ENCODE measurements at regions not wholly inside any gene's neighbourhood (a gene's known extent, or its start where the extent isn't known, plus 50 kb on each side); places are given as distances from the start of the nearest gene placed in this dataset.
"Not testable (repeated sequence)": the region's sequence is repeated elsewhere in the genome, so short reads cannot be mapped to it uniquely, and the experiment has no call there.

DNA sequence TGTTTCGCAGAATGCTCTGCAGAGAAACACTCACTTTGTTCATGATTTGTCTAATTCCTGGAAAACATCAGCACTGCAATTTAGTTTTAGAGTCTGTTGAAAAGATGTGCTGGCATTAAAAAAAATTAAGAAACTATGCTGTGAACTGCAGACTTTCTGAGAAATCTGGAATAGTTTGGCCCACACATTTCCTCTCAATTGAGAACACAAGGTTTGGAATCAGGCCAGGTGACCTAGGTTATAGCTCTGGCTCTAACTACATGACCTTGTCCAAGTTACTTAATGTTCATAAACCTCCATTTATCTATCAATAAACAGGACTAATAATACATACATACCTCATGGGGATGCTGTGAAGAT lies 61.4 kb upstream of the ENPEP start:
- no peak for DNase-seq
- H3K36me3 Mint-ChIP-seq (ENCODE audit: insufficient read depth in 1 of 3, low read depth in 3 of 3), result peaks cover 4 to 33% (median 11%) of the 10 kb centered on the region in 3 experiments
- TF ChIP-seq, protein P1, sequence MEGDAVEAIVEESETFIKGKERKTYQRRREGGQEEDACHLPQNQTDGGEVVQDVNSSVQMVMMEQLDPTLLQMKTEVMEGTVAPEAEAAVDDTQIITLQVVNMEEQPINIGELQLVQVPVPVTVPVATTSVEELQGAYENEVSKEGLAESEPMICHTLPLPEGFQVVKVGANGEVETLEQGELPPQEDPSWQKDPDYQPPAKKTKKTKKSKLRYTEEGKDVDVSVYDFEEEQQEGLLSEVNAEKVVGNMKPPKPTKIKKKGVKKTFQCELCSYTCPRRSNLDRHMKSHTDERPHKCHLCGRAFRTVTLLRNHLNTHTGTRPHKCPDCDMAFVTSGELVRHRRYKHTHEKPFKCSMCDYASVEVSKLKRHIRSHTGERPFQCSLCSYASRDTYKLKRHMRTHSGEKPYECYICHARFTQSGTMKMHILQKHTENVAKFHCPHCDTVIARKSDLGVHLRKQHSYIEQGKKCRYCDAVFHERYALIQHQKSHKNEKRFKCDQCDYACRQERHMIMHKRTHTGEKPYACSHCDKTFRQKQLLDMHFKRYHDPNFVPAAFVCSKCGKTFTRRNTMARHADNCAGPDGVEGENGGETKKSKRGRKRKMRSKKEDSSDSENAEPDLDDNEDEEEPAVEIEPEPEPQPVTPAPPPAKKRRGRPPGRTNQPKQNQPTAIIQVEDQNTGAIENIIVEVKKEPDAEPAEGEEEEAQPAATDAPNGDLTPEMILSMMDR (conservative IDR thresholded peaks at IDR 0.05), result no peak
- Histone ChIP-seq H3K27ac (ENCODE audit: insufficient read length, low read depth, low read length) (no peak overlapping the region), H2BK15ac (ENCODE audit: low read depth, low read length) (no peak overlapping the region), H3K56ac (ENCODE audit: insufficient read length, low read depth, low read length) (no peak overlapping the region), H2AK5ac (ENCODE audit: insufficient read length, low read length) (no peak overlapping the region), H3K27me3 (ENCODE audit: insufficient read depth, low read length) (peaks cover 10% of the 10 kb centered on the region; the same call in 1 of the 2 replicates), H2BK5ac (ENCODE audit: insufficient read length, low read length) (no peak overlapping the region), H3K14ac (ENCODE audit: insufficient read depth, low read length) (no peak overlapping the region), H2BK12ac (ENCODE audit: insufficient read length, low read depth, low read length) (no peak overlapping the region), H3K18ac (ENCODE audit: insufficient read length, low read depth, low read length) (no peak overlapping the region), H3K9ac (ENCODE audit: extremely low read depth, insufficient read length, low read length) (no peak overlapping the region), H3K79me1 (ENCODE audit: insufficient read depth, low read depth, low read length, poor library complexity, severe bottlenecking) (no peaks in the 10 kb centered on the region), H4K5ac (ENCODE audit: insufficient read length, low read depth, low read length) (no peak overlapping the region), H3K4me2 (ENCODE audit: insufficient read depth, insufficient read length, low read length) (no peak overlapping the region), H2BK20ac (ENCODE audit: low read depth, low read length, poor library complexity, severe bottlenecking) (no peak overlapping the region), H3K9me3 (ENCODE audit: control insufficient read depth, low read depth, low read length) (no peaks in the 10 kb centered on the region), H3K4me1 (ENCODE audit: insufficient read depth, low read length) (no peaks in the 10 kb centered on the region), H3K4ac (ENCODE audit: low read depth, low read length) (no peak overlapping the region), H4K91ac (ENCODE audit: insufficient read length, low read depth, low read length) (no peak overlapping the region), H3T11ph (ENCODE audit: low read length) (no peak overlapping the region), H4K8ac (replicated peaks; ENCODE audit: insufficient read length, low read depth, low read length) (no peak overlapping the region), H2AFZ (ENCODE audit: low read length) (no peak overlapping the region), H4K20me1 (ENCODE audit: control insufficient read depth, insufficient read depth, insufficient read length) (no peaks in the 10 kb centered on the region), H3K23ac (ENCODE audit: insufficient read length, low read depth, low read length) (no peak overlapping the region), H2BK120ac (ENCODE audit: low read depth, low read length, poor library complexity, severe bottlenecking) (no peak overlapping the region), H3K23me2 (ENCODE audit: insufficient read length, low read depth, low read length, poor library complexity, severe bottlenecking) (peaks cover 5% of the 10 kb centered on the region), H3K79me2 (ENCODE audit: insufficient read depth, low read length) (no peaks in the 10 kb centered on the region)
- no peak overlapping the region for H3K4me3 Mint-ChIP-seq
- peaks cover 9 to 10% of the 10 kb centered on the region in 2 experiments for H3K9me3 Mint-ChIP-seq
- H3K27me3 Mint-ChIP-seq (ENCODE audit: low read depth), result peaks cover 52% of the 10 kb centered on the region
- H3K4me1 Mint-ChIP-seq, result peaks cover 21 to 25% of the 10 kb centered on the region in 2 experiments
- H3K27ac Mint-ChIP-seq, result no peak overlapping the region
- WGBS (ENCODE audit: extremely low coverage, insufficient read length, low lambda C conversion rate), result no CpG with 5 or more reads among the region's 1 CpG

DNA sequence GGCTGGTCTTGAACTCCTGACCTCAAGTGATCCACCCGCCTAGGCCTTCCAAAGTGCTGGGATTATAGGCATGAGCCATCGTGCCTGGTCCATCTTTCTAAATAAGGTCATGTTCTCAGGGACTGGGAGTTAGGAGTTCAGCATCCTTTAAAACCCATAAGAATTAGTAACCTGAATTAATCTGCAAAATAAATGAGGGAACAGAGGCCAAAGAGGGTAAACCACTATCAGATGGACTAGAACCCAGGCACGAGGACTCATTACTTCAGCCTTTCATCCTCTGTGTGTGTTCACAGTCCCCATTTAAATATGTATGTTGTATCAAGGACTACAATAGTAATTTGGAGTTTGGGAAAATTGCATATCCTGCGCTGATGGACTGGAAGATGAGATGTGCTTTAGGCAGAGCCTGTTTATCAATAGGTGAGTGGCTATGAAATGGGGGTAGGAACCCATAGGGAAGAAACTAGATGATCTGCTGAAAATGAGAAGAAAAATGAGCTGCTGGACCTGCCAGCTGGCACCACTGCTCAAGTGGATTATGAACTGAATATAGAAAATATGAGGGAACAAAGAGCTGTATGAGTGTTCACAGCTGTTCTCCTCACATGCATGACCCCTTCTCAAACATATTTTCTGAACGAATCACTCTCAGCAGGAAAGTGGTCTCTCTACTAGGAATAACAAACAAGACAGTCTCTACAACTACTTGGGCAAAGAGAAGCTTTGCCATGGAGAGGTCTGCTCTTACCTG lies 62.0 kb upstream of the ENPEP start:
- H2BK12ac ChIP-seq (ENCODE audit: insufficient read length, low read depth, low read length); H3K56ac ChIP-seq (ENCODE audit: insufficient read length, low read depth, low read length); H2AK5ac ChIP-seq (ENCODE audit: insufficient read length, low read length); H3K9ac ChIP-seq (ENCODE audit: extremely low read depth, insufficient read length, low read length); H3K4ac ChIP-seq (ENCODE audit: low read depth, low read length); H3K27ac ChIP-seq (ENCODE audit: insufficient read length, low read depth, low read length); H3T11ph ChIP-seq (ENCODE audit: low read length); H3K9me3 ChIP-seq (ENCODE audit: control insufficient read depth, low read depth, low read length); H3K79me1 ChIP-seq (ENCODE audit: insufficient read depth, low read depth, low read length, poor library complexity, severe bottlenecking); H2BK20ac ChIP-seq (ENCODE audit: low read depth, low read length, poor library complexity, severe bottlenecking); H3K14ac ChIP-seq (ENCODE audit: insufficient read depth, low read length); H2BK5ac ChIP-seq (ENCODE audit: insufficient read length, low read length); H3K18ac ChIP-seq (ENCODE audit: insufficient read length, low read depth, low read length); H3K4me3 Mint-ChIP-seq; H3K27me3 ChIP-seq (ENCODE audit: insufficient read depth, low read length); H3K23ac ChIP-seq (ENCODE audit: insufficient read length, low read depth, low read length); DNase-seq; H3K27ac Mint-ChIP-seq; H4K5ac ChIP-seq (ENCODE audit: insufficient read length, low read depth, low read length); H2BK15ac ChIP-seq (ENCODE audit: low read depth, low read length); H3K23me2 ChIP-seq (ENCODE audit: insufficient read length, low read depth, low read length, poor library complexity, severe bottlenecking); H2BK120ac ChIP-seq (ENCODE audit: low read depth, low read length, poor library complexity, severe bottlenecking); H3K4me2 ChIP-seq (ENCODE audit: insufficient read depth, insufficient read length, low read length); H3K4me1 ChIP-seq (ENCODE audit: insufficient read depth, low read length); H4K20me1 ChIP-seq (ENCODE audit: control insufficient read depth, insufficient read depth, insufficient read length); H4K8ac ChIP-seq (replicated peaks; ENCODE audit: insufficient read length, low read depth, low read length); H4K91ac ChIP-seq (ENCODE audit: insufficient read length, low read depth, low read length); H2AFZ ChIP-seq (ENCODE audit: low read length); H3K79me2 ChIP-seq (ENCODE audit: insufficient read depth, low read length): not testable (repeated sequence)
- peaks cover 21 to 25% of the 10 kb centered on the region in 2 experiments for H3K4me1 Mint-ChIP-seq
- H3K27me3 Mint-ChIP-seq (ENCODE audit: low read depth), result peaks cover 55% of the 10 kb centered on the region
- H3K9me3 Mint-ChIP-seq, result peaks cover 12 to 14% of the 10 kb centered on the region in 2 experiments
- peaks cover 4 to 31% (median 11%) of the 10 kb centered on the region in 3 experiments for H3K36me3 Mint-ChIP-seq (ENCODE audit: insufficient read depth in 1 of 3, low read depth in 3 of 3)
- no CpG with 5 or more reads among the region's 5 CpGs for WGBS (ENCODE audit: extremely low coverage, insufficient read length, low lambda C conversion rate)

All from H9 (cell line).